ENCODE measurements at regions not wholly inside any gene's neighbourhood (a gene's known extent, or its start where the extent isn't known, plus 50 kb on each side); places are given as distances from the start of the nearest gene placed in this dataset.

DNA sequence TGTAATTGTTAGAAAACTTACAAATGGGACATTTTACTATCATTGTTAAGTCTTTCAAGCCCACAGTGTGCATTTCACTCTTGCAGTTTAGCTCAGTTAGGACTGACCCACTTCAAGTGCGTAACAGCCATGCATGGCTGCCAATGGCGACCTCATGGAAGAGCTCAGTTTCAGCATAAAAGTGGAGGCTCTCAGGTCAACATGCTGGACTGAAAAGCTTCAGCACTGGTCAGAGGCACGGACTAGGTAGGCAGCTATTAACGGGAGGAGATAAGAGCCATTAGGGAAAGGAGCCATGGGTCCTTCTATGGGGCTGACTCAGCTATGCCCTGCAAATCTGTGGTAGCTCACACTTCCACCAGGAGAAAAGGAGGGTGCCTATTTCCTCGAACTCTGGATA lies 101.8 kb downstream of the TTLL2 start:
- 27% methylated on average over 5 of the region's 5 CpGs for WGBS (ENCODE audit: low lambda C conversion rate)
- H3K27me3 ChIP-seq (ENCODE audit: insufficient read depth) = no peaks in the 10 kb centered on the region
- no peaks in the 10 kb centered on the region for H3F3A ChIP-seq (replicated peaks; ENCODE audit: insufficient read depth)
- H2AFZ ChIP-seq (ENCODE audit: low read depth) = no peak overlapping the region
- H3K79me2 ChIP-seq (ENCODE audit: insufficient read depth) = no peaks in the 10 kb centered on the region
- no peaks in the 10 kb centered on the region for H3K9me3 ChIP-seq
- no peak for DNase-seq
- H4K20me1 ChIP-seq (ENCODE audit: insufficient read depth) = no peaks in the 10 kb centered on the region
- no peaks in the 10 kb centered on the region for H3K36me3 ChIP-seq (replicated peaks in 1 of 2; ENCODE audit: control insufficient read depth in 1 of 2, insufficient read depth in 2 of 2, low read length in 1 of 2)
- TF ChIP-seq TAF1 (IDR thresholded peaks at IDR 0.05; ENCODE audit: borderline replicate concordance, low read depth, low read length) (no peak), POLR2AphosphoS5 (IDR thresholded peaks at IDR 0.05; ENCODE audit: low read depth, low read length) (no peak), CHD2 (IDR thresholded peaks at IDR 0.05; ENCODE audit: low read length, partially characterized antibody) (no peak), FOSL2 (IDR thresholded peaks at IDR 0.05; ENCODE audit: borderline replicate concordance, low read depth) (no peak), RCOR1 (IDR thresholded peaks at IDR 0.05; ENCODE audit: low read length) (no peak), USF1 (IDR thresholded peaks at IDR 0.05; ENCODE audit: borderline replicate concordance, low read depth) (no peak), GATA2 (CRISPR knock-in tag; IDR thresholded peaks at IDR 0.05) (no peak), MEF2A (IDR thresholded peaks at IDR 0.05; ENCODE audit: borderline replicate concordance, low read depth) (no peak), FOXM1 (IDR thresholded peaks at IDR 0.05; ENCODE audit: low read depth) (no peak), RXRA (IDR thresholded peaks at IDR 0.05; ENCODE audit: borderline replicate concordance, low read depth) (no peak), TEAD4 (IDR thresholded peaks at IDR 0.05; ENCODE audit: borderline replicate concordance, insufficient read depth) (no peak)
- TF ChIP-seq, protein P1, sequence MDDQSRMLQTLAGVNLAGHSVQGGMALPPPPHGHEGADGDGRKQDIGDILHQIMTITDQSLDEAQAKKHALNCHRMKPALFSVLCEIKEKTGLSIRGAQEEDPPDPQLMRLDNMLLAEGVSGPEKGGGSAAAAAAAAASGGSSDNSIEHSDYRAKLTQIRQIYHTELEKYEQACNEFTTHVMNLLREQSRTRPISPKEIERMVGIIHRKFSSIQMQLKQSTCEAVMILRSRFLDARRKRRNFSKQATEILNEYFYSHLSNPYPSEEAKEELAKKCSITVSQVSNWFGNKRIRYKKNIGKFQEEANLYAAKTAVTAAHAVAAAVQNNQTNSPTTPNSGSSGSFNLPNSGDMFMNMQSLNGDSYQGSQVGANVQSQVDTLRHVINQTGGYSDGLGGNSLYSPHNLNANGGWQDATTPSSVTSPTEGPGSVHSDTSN (IDR thresholded peaks at IDR 0.05) = no peak
- H3K27ac ChIP-seq (ENCODE audit: low read depth in 2 of 2, low read length in 1 of 2) = no peak overlapping the region
- no peak overlapping the region for H3K9ac ChIP-seq
- H3K4me2 ChIP-seq = no peak overlapping the region
- H3K9me2 ChIP-seq = no peaks in the 10 kb centered on the region
- ChIA-PET POLR2A (no interaction called here), CTCF (interaction anchor here (1.2 kb wide), 1 partner anchor 54 kb away, joined by 3 read pairs; no protein-coding TSS in a partner anchor)
- no peak overlapping the region for H3K4me3 ChIP-seq (ENCODE audit: low read depth in 2 of 2, low read length in 1 of 2)
- no peaks in the 10 kb centered on the region; a peak in 1 of 4 replicates for H3K4me1 ChIP-seq (ENCODE audit: control insufficient read depth in 1 of 2, insufficient read depth in 2 of 2, low read depth in 1 of 2, low read length in 1 of 2)

GRCh38 chr6:167428664-167429333 lies 103.9 kb downstream of the TTLL2 start:
- 51% methylated on average over 4 of the region's 4 CpGs for WGBS (ENCODE audit: low lambda C conversion rate)
- POLR2A ChIA-PET = no interaction called here
- Histone ChIP-seq H3K4me3 (ENCODE audit: low read depth in 2 of 2, low read length in 1 of 2) (no peak overlapping the region), H4K20me1 (ENCODE audit: insufficient read depth) (no peaks in the 10 kb centered on the region), H3K9ac (no peak overlapping the region), H3K79me2 (ENCODE audit: insufficient read depth) (no peaks in the 10 kb centered on the region), H3K9me2 (no peaks in the 10 kb centered on the region), H3K9me3 (no peaks in the 10 kb centered on the region), H2AFZ (ENCODE audit: low read depth) (no peak overlapping the region), H3K36me3 (replicated peaks in 1 of 2; ENCODE audit: control insufficient read depth in 1 of 2, insufficient read depth in 2 of 2, low read length in 1 of 2) (no peaks in the 10 kb centered on the region), H3K4me2 (no peak overlapping the region), H3K27me3 (ENCODE audit: insufficient read depth) (no peaks in the 10 kb centered on the region), H3K4me1 (ENCODE audit: control insufficient read depth in 1 of 2, insufficient read depth in 2 of 2, low read depth in 1 of 2, low read length in 1 of 2) (no peaks in the 10 kb centered on the region), H3K27ac (ENCODE audit: low read depth in 2 of 2, low read length in 1 of 2) (no peak overlapping the region), H3F3A (replicated peaks; ENCODE audit: insufficient read depth) (no peaks in the 10 kb centered on the region)
- CTCF ChIA-PET = no interaction called here
- TF ChIP-seq NRF1 (IDR thresholded peaks at IDR 0.05; ENCODE audit: low read depth, low read length) (no peak), MAX (IDR thresholded peaks at IDR 0.05; ENCODE audit: low read depth) (no peak), EZH2phosphoT487 (IDR thresholded peaks at IDR 0.05; ENCODE audit: borderline replicate concordance, low read depth) (no peak), RFX5 (IDR thresholded peaks at IDR 0.05; ENCODE audit: low read length) (no peak), POLR2AphosphoS5 (IDR thresholded peaks at IDR 0.05; ENCODE audit: low read depth, low read length) (no peak)
- TF ChIP-seq, protein P1 (IDR thresholded peaks at IDR 0.05) = no peak
- no peak for DNase-seq

Data from SK-N-SH (cell line).